HFFc6 (cell line): ENCODE measurements at regions not wholly inside any gene's neighbourhood (a gene's known extent, or its start where the extent isn't known, plus 50 kb on each side); places are given as distances from the start of the nearest gene placed in this dataset.
"Not testable (repeated sequence)": the region's sequence is repeated elsewhere in the genome, so short reads cannot be mapped to it uniquely, and the experiment has no call there.

ENCODE experiments used
- DNase-seq: peaks from one replicate; pipeline ENCODE4 v3.0.0-alpha.2; 2018
- H3K27ac Mint-ChIP-seq: 2 replicates; pipeline ENCODE4 v1.8.0; 2020; ENCODE audit warnings: mild to moderate bottlenecking, mixed read lengths
- H3K27me3 Mint-ChIP-seq: 2 replicates; pipeline ENCODE4 v1.8.0; 2021; ENCODE audit warnings: mild to moderate bottlenecking, moderate library complexity, mixed read lengths; ENCODE audit not compliant: insufficient read depth
- H3K36me3 Mint-ChIP-seq: 2 replicates; pipeline ENCODE4 v1.8.0; 2021; ENCODE audit warnings: low read depth, mixed read lengths
- H3K4me1 Mint-ChIP-seq: 2 replicates; pipeline ENCODE4 v1.8.0; 2020; ENCODE audit warnings: low read depth, mixed read lengths
- H3K4me3 Mint-ChIP-seq: 2 replicates; pipeline ENCODE4 v1.8.0; 2020; ENCODE audit warnings: mild to moderate bottlenecking, moderate library complexity, mixed read lengths
- H3K9me3 Mint-ChIP-seq: 2 replicates; pipeline ENCODE4 v1.8.0; 2020; ENCODE audit warnings: mild to moderate bottlenecking, mixed read lengths
- TF ChIP-seq, protein P1 (sequence below): fragments of 200-600 bp; sonication (generic); IDR thresholded peaks from 2 replicates; pipeline ENCODE4 v1.5.0; 2021; ENCODE audit warnings: antibody characterized with exemption, mild to moderate bottlenecking

DNA sequence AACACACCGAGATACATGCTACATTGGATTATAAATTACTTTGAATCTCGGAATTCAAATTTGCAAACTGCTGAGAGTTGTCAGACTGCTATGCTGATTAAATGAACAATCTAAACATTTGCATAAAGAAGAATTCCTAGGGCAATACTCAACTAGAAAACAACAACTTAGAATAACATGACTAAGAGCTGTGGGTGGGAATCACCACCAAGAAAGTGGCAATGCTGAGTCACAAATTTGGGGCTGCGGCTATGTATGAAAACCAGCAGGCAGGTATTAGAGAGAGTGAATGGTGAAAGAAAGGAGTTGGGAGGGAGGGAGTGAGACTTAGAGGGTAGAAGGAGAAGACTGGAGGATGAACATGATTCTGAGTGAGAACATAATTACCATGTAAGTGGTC is 559.5 kb downstream of the PIK3C3 start:
- H3K27ac Mint-ChIP-seq = no peak overlapping the region
- no peak overlapping the region for H3K4me3 Mint-ChIP-seq
- H3K4me1 Mint-ChIP-seq = no peaks in the 10 kb centered on the region
- TF ChIP-seq, protein P1, sequence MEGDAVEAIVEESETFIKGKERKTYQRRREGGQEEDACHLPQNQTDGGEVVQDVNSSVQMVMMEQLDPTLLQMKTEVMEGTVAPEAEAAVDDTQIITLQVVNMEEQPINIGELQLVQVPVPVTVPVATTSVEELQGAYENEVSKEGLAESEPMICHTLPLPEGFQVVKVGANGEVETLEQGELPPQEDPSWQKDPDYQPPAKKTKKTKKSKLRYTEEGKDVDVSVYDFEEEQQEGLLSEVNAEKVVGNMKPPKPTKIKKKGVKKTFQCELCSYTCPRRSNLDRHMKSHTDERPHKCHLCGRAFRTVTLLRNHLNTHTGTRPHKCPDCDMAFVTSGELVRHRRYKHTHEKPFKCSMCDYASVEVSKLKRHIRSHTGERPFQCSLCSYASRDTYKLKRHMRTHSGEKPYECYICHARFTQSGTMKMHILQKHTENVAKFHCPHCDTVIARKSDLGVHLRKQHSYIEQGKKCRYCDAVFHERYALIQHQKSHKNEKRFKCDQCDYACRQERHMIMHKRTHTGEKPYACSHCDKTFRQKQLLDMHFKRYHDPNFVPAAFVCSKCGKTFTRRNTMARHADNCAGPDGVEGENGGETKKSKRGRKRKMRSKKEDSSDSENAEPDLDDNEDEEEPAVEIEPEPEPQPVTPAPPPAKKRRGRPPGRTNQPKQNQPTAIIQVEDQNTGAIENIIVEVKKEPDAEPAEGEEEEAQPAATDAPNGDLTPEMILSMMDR = no peak
- H3K9me3 Mint-ChIP-seq = peaks cover 30% of the 10 kb centered on the region
- peaks cover 6% of the 10 kb centered on the region; the same call in 1 of the 2 replicates for H3K36me3 Mint-ChIP-seq
- DNase-seq = no peak
- H3K27me3 Mint-ChIP-seq = no peaks in the 10 kb centered on the region; the same call in 1 of the 2 replicates

DNA sequence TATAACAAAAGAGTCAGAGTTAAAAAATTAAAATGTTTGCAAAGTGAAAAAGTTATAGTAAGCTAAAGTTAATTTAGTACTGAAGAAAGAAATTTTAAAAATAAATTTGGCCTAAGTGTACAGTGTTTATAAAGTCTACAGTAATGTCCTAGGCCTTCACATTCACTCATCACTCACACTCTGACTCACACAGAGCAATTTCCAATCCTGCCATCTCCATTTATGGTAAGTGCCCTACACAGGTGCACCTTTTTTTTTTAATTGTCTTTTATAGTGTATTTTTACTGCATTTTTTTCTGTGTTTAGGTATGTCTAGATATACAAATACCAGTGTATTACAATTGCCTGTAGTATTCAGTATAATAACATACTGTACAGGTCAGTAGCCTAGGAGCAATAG is 562.9 kb downstream of the PIK3C3 start:
- TF ChIP-seq, protein P1 = no peak
- Mint-ChIP-seq H3K9me3 (peaks cover 40% of the 10 kb centered on the region), H3K4me1 (no peaks in the 10 kb centered on the region), H3K36me3 (peaks cover 6% of the 10 kb centered on the region; the same call in 1 of the 2 replicates), H3K27me3 (no peaks in the 10 kb centered on the region), H3K27ac (no peak overlapping the region), H3K4me3 (no peak overlapping the region)
- DNase-seq = no peak

DNA sequence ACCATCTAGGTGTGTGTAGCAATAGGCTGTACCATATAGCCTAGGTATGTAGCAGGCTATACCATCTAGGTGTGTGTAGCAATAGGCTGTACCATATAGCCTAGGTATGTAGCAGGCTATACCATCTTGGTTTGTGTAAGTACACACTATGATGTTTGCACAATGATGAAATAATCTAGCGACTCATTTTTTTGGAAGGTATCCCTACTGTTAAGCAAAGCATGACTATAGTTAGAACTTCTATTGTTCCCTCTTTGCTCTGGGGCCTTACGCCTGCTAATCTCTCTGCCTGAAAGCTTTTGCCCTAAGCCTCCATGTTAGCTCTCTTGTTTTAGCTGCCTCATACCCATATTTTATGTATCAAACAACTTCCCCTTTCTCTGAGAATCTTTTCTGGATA is 563.3 kb downstream of the PIK3C3 start:
- H3K36me3 Mint-ChIP-seq, H3K4me3 Mint-ChIP-seq, H3K27me3 Mint-ChIP-seq, H3K27ac Mint-ChIP-seq, DNase-seq, H3K4me1 Mint-ChIP-seq: not testable (repeated sequence)
- H3K9me3 Mint-ChIP-seq = peaks cover 40% of the 10 kb centered on the region

DNA sequence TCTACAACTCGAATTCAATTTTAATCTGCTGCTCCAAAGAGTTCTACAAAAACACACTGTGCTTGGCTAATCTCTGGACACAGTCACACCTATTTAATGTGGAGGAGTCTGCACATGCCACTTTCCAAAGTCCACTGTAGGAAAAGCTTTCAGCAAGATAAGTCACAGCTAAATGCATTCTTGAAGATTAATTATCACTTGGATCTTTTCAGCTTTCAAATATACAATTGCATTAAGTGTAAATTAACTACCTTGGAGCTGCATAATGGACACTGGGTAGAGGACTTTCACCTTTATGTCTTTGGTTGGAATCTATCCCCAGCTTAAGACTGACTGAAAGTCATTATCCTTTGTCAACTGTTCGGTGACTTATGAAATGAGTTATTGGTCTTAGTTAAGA is 565.1 kb downstream of the PIK3C3 start:
- H3K9me3 Mint-ChIP-seq = peaks cover 37% of the 10 kb centered on the region
- DNase-seq = no peak
- no peaks in the 10 kb centered on the region for H3K4me1 Mint-ChIP-seq
- peaks cover 6% of the 10 kb centered on the region; the same call in 1 of the 2 replicates for H3K36me3 Mint-ChIP-seq
- TF ChIP-seq, protein P1 = no peak
- H3K4me3 Mint-ChIP-seq = no peak overlapping the region
- H3K27me3 Mint-ChIP-seq = no peaks in the 10 kb centered on the region
- H3K27ac Mint-ChIP-seq = no peak overlapping the region

DNA sequence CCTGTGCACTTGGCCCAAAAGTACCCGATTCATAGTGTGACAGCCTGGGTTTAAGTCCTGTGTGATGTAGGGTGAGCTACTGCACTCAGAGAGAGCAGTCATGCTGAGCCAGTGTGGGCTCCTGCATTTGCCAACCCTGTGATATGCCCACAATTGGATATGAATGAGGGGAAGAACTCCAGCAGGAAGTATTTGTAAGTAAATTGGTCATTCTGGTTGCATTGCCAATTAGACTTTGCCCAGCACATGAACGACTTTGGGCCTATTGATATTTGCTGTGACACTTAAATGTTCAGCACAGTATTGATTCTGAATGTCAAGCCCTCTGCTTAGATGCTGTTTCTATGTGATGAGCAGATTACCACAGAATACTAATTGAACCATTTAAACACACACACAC is 570.9 kb downstream of the PIK3C3 start:
- TF ChIP-seq, protein P1 = no peak
- H3K27ac Mint-ChIP-seq = no peak overlapping the region
- no peaks in the 10 kb centered on the region; the same call in 1 of the 2 replicates for H3K36me3 Mint-ChIP-seq
- no peak for DNase-seq
- no peaks in the 10 kb centered on the region for H3K4me1 Mint-ChIP-seq
- H3K27me3 Mint-ChIP-seq = no peaks in the 10 kb centered on the region
- peaks cover 31% of the 10 kb centered on the region for H3K9me3 Mint-ChIP-seq
- no peak overlapping the region for H3K4me3 Mint-ChIP-seq

DNA sequence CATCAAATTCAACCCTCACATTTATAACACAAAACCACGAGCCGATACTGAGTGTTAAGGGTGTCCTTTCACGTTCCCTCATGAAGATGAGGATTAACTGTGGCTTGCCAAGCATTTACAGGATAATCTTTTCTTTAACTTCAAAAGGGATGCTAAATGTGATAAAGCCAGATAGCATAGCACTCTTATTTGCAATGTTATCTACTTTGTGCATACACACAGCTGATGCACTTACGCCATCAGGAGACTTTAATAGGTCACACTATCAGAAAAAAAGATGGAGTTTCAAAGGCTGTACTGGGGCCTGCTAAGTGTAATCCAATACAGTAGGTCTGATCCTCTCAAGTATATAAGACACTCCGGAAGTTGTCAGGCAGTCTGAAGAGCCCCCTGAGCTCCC is 572.7 kb downstream of the PIK3C3 start:
- no peaks in the 10 kb centered on the region for H3K4me1 Mint-ChIP-seq
- H3K9me3 Mint-ChIP-seq = peaks cover 35% of the 10 kb centered on the region
- no peak for DNase-seq
- no peaks in the 10 kb centered on the region; the same call in 1 of the 2 replicates for H3K36me3 Mint-ChIP-seq
- no peak overlapping the region for H3K27ac Mint-ChIP-seq
- TF ChIP-seq, protein P1 = no peak
- no peaks in the 10 kb centered on the region for H3K27me3 Mint-ChIP-seq
- no peak overlapping the region for H3K4me3 Mint-ChIP-seq
